Panc1 (cell line): ENCODE measurements at regions not wholly inside any gene's neighbourhood (a gene's known extent, or its start where the extent isn't known, plus 50 kb on each side); places are given as distances from the start of the nearest gene placed in this dataset.

Experiments
- ATAC-seq: fragments of 200-7000 bp; cut with Tn5 transposase; 2 replicates; pipeline ENCODE4 v1.9.1; 2020; ENCODE audit warnings: mild to moderate bottlenecking, moderate library complexity
- BruUV-seq: library from RNA; stranded (reverse); fragments of 400-500 nt; replicated peaks from 2 replicates; lab custom pipeline; 2021; lab: Mats Ljungman, UMichigan
- CTCF ChIA-PET: fragments of 300-600 bp; sonication (Branson Sonifier 250); formaldehyde crosslinking; loops from one replicate; lab custom pipeline; 2022; ENCODE audit warnings: antibody characterized with exemption; lab: Charles Lee
- POLR2A ChIA-PET: fragments of 300-600 bp; sonication (Branson Sonifier 250); formaldehyde crosslinking; loops from one replicate; lab custom pipeline; 2022; ENCODE audit warnings: antibody characterized with exemption; lab: Charles Lee
- DNase-seq: peaks from one replicate; pipeline ENCODE4 v3.0.0-alpha.2; 2010; ENCODE audit warnings: low read depth, low spot score
- H3K27ac ChIP-seq: 2 replicates; pipeline ENCODE4 v1.5.1; 2011; ENCODE audit warnings: mild to moderate bottlenecking, low read length, inconsistent platforms
- H3K27me3 ChIP-seq: fragments of 200-500 bp; sonication (Bioruptor generic); 2 replicates; pipeline ENCODE4 v1.6.0; 2014; ENCODE audit warnings: low read length, inconsistent platforms; ENCODE audit not compliant: control insufficient read depth, insufficient read depth
- H3K36me3 ChIP-seq: fragments of 200-500 bp; sonication (Bioruptor generic); 2 replicates; pipeline ENCODE4 v1.5.1; 2014; ENCODE audit warnings: inconsistent platforms, mild to moderate bottlenecking, low read length, moderate library complexity; ENCODE audit not compliant: control insufficient read depth, insufficient read depth
- H3K4me1 ChIP-seq: 2 replicates; pipeline ENCODE4 v1.5.1; 2011; ENCODE audit warnings: inconsistent platforms, mild to moderate bottlenecking, low read length, moderate library complexity; ENCODE audit not compliant: control insufficient read depth, insufficient read depth
- H3K4me3 ChIP-seq, 2 experiments: 2 replicates each; pipeline ENCODE4 v1.5.1; 2011 to 2012; ENCODE audit warnings: low read depth in 2 of 2, low read length in 2 of 2, mild to moderate bottlenecking in 2 of 2, inconsistent platforms in 1 of 2, moderate library complexity in 1 of 2
- H3K9me3 ChIP-seq: fragments of 200-500 bp; sonication (Bioruptor generic); 2 replicates; pipeline ENCODE4 v1.5.1; 2014; ENCODE audit warnings: low read depth, mild to moderate bottlenecking, inconsistent platforms, low read length, moderate library complexity; ENCODE audit not compliant: control insufficient read depth, insufficient read depth
- POLR2AphosphoS5 ChIP-seq: IDR thresholded peaks from 2 replicates; pipeline ENCODE4 v1.6.1; 2012; ENCODE audit warnings: mild to moderate bottlenecking, low read depth, low read length, moderate library complexity
- SIN3A ChIP-seq: IDR thresholded peaks from 2 replicates; pipeline ENCODE4 v1.6.1; 2012; ENCODE audit warnings: low read depth, mild to moderate bottlenecking, low read length, moderate library complexity, borderline replicate concordance; ENCODE audit not compliant: insufficient read depth
- TCF7L2 ChIP-seq: IDR thresholded peaks from 2 replicates; pipeline ENCODE4 v1.6.1; 2011; ENCODE audit warnings: mild to moderate bottlenecking, low read depth, low read length, inconsistent platforms
- in situ Hi-C: cut with HindIII; loops from 2 replicates; pipeline ENCODE4 v1.10.0; 2016; ENCODE audit warnings: low sequenced_read_pairs, low pct_unique_long_range_greater_than_20kb
- intact Hi-C: fragments of 100-400 bp; cut with micrococcal nuclease; formaldehyde crosslinking; loops from one replicate; pipeline ENCODE4 v1.10.0; 2022; ENCODE audit not compliant: unreplicated experiment
- TF ChIP-seq, protein P1 (sequence below), 2 experiments: IDR thresholded peaks; 2 replicates each; pipeline ENCODE4 v1.6.1; 2011 to 2012; ENCODE audit warnings: low read depth in 2 of 2, control low read depth in 1 of 2, low read length in 1 of 2, mild to moderate bottlenecking in 1 of 2, moderate library complexity in 1 of 2; ENCODE audit not compliant: insufficient read depth in 1 of 2
- TF ChIP-seq, protein P2 (sequence below): fragments of 450-650 bp; IDR thresholded peaks from 2 replicates; pipeline ENCODE4 v1.5.1; 2017; ENCODE audit warnings: mild to moderate bottlenecking

GRCh38 chr4:109355835-109356234 is 53.4 kb upstream of the COL25A1 start:
- no peaks in the 10 kb centered on the region for H3K27me3 ChIP-seq
- no peak overlapping the region for H3K4me3 ChIP-seq
- H3K4me1 ChIP-seq = no peaks in the 10 kb centered on the region
- in situ Hi-C loops = no loop called here
- TF ChIP-seq TCF7L2 (no peak), SIN3A (no peak)
- TF ChIP-seq, protein P1, sequence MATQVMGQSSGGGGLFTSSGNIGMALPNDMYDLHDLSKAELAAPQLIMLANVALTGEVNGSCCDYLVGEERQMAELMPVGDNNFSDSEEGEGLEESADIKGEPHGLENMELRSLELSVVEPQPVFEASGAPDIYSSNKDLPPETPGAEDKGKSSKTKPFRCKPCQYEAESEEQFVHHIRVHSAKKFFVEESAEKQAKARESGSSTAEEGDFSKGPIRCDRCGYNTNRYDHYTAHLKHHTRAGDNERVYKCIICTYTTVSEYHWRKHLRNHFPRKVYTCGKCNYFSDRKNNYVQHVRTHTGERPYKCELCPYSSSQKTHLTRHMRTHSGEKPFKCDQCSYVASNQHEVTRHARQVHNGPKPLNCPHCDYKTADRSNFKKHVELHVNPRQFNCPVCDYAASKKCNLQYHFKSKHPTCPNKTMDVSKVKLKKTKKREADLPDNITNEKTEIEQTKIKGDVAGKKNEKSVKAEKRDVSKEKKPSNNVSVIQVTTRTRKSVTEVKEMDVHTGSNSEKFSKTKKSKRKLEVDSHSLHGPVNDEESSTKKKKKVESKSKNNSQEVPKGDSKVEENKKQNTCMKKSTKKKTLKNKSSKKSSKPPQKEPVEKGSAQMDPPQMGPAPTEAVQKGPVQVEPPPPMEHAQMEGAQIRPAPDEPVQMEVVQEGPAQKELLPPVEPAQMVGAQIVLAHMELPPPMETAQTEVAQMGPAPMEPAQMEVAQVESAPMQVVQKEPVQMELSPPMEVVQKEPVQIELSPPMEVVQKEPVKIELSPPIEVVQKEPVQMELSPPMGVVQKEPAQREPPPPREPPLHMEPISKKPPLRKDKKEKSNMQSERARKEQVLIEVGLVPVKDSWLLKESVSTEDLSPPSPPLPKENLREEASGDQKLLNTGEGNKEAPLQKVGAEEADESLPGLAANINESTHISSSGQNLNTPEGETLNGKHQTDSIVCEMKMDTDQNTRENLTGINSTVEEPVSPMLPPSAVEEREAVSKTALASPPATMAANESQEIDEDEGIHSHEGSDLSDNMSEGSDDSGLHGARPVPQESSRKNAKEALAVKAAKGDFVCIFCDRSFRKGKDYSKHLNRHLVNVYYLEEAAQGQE (IDR thresholded peaks at IDR 0.05; ENCODE audit: insufficient read depth in 1 of 2, low read depth in 2 of 2, low read length in 1 of 2) = no peak
- TF ChIP-seq, protein P2, sequence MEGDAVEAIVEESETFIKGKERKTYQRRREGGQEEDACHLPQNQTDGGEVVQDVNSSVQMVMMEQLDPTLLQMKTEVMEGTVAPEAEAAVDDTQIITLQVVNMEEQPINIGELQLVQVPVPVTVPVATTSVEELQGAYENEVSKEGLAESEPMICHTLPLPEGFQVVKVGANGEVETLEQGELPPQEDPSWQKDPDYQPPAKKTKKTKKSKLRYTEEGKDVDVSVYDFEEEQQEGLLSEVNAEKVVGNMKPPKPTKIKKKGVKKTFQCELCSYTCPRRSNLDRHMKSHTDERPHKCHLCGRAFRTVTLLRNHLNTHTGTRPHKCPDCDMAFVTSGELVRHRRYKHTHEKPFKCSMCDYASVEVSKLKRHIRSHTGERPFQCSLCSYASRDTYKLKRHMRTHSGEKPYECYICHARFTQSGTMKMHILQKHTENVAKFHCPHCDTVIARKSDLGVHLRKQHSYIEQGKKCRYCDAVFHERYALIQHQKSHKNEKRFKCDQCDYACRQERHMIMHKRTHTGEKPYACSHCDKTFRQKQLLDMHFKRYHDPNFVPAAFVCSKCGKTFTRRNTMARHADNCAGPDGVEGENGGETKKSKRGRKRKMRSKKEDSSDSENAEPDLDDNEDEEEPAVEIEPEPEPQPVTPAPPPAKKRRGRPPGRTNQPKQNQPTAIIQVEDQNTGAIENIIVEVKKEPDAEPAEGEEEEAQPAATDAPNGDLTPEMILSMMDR = no peak
- H3K9me3 ChIP-seq = no peaks in the 10 kb centered on the region
- intact Hi-C loops = no loop called here
- no peak overlapping the region for H3K27ac ChIP-seq
- POLR2A ChIA-PET = no interaction called here
- CTCF ChIA-PET = no interaction called here
- no peak for ATAC-seq
- BruUV-seq = no TSS peak
- DNase-seq = no peak
- H3K36me3 ChIP-seq = no peaks in the 10 kb centered on the region

GRCh38 chr4:109352941-109353340 is 50.5 kb upstream of the COL25A1 start:
- H3K4me3 ChIP-seq = no peak overlapping the region
- ChIA-PET POLR2A (no interaction called here), CTCF (no interaction called here)
- DNase-seq = no peak
- no peaks in the 10 kb centered on the region for H3K36me3 ChIP-seq
- no peak overlapping the region for H3K27ac ChIP-seq
- BruUV-seq = no TSS peak
- no peaks in the 10 kb centered on the region for H3K9me3 ChIP-seq
- TF ChIP-seq, protein P1 (IDR thresholded peaks at IDR 0.05; ENCODE audit: insufficient read depth in 1 of 2, low read depth in 2 of 2, low read length in 1 of 2) = no peak
- TF ChIP-seq, protein P2 = no peak
- TF ChIP-seq TCF7L2 = no peak
- TF ChIP-seq SIN3A = no peak
- TF ChIP-seq POLR2AphosphoS5 = no peak
- H3K4me1 ChIP-seq = no peaks in the 10 kb centered on the region
- ATAC-seq = no peak
- H3K27me3 ChIP-seq = no peaks in the 10 kb centered on the region
- intact Hi-C loops = no loop called here
- in situ Hi-C loops = no loop called here
